ENCODE measurements at regions not wholly inside any gene's neighbourhood (a gene's known extent, or its start where the extent isn't known, plus 50 kb on each side); places are given as distances from the start of the nearest gene placed in this dataset.

DNA sequence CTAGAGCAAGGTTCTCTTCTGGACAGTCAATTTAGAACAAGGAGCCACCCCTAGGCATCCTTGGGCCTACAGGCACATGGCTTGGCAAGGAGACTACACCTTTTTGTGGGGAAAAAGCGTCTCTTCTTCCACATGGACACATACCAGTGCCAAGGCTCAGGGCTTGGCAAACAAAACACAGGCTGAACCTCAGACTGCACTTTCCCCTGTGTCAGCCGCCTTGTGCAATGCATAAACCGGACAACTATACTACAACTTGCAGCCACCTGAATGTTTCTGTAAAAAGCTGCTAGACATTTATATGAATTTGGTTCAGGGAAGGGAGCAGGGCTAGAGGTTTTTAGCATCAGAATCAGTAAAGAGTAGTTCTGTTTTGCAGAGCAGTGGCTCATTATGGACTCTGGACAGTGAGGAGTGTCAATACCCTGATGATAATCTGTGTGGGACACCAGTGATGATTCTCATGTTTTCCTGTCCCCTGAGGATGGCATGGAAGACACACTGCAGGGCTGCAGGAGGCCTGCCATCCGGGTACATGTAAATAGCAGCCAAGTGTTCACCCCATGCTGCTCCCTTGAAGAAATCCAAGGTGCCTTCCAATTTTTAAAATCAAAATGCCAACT, 118.9 kb downstream of the GATA3 start:
- TF ChIP-seq, protein P1, sequence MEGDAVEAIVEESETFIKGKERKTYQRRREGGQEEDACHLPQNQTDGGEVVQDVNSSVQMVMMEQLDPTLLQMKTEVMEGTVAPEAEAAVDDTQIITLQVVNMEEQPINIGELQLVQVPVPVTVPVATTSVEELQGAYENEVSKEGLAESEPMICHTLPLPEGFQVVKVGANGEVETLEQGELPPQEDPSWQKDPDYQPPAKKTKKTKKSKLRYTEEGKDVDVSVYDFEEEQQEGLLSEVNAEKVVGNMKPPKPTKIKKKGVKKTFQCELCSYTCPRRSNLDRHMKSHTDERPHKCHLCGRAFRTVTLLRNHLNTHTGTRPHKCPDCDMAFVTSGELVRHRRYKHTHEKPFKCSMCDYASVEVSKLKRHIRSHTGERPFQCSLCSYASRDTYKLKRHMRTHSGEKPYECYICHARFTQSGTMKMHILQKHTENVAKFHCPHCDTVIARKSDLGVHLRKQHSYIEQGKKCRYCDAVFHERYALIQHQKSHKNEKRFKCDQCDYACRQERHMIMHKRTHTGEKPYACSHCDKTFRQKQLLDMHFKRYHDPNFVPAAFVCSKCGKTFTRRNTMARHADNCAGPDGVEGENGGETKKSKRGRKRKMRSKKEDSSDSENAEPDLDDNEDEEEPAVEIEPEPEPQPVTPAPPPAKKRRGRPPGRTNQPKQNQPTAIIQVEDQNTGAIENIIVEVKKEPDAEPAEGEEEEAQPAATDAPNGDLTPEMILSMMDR (IDR thresholded peaks at IDR 0.05; ENCODE audit: low read depth, low read length, poor library complexity, severe bottlenecking) = no peak
- TF ChIP-seq EZH2phosphoT487 (IDR thresholded peaks at IDR 0.05; ENCODE audit: borderline replicate concordance, low read length) = no peak

Data from DOHH2 (cell line).